ENCODE measurements at regions not wholly inside any gene's neighbourhood (a gene's known extent, or its start where the extent isn't known, plus 50 kb on each side); places are given as distances from the start of the nearest gene placed in this dataset.

DNA sequence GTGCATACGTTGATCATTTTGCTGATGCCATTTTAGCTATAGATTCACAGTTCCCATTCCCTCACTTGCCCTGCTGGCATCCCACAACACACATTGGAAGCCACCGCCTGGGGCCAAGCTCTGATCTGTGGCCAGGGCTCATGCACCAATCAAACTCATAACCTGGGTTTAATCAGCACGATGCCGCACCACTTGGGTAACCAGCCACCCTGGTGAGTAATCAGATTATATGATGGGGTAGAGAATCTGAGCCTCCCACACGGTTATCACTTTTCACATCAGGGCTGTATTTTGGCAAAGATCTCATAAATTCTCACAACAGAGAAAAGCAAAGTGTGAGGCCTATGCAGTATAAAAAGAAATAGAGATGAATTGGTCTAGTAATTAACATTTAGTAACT, 66.0 kb upstream of the TNFRSF19 start:
- H3K4me1 ChIP-seq (ENCODE audit: insufficient read depth): peaks cover 2% of the 10 kb centered on the region
- H3K27me3 ChIP-seq: no peaks in the 10 kb centered on the region
- H3K27ac ChIP-seq: no peak overlapping the region
- no peak overlapping the region for H3K4me3 ChIP-seq
- intact Hi-C loops (cut with DNase I): loop anchor here in 1 of 4 donors (10.0 kb wide), 1 partner anchor 1779 kb away; no protein-coding TSS in a partner anchor
- H3K9me3 ChIP-seq: no peaks in the 10 kb centered on the region
- no peak for DNase-seq
- 84 to 91% (median 90%) methylated on average over 5 of the region's 5 CpGs for WGBS, 3 donors
- TF ChIP-seq, protein P1, sequence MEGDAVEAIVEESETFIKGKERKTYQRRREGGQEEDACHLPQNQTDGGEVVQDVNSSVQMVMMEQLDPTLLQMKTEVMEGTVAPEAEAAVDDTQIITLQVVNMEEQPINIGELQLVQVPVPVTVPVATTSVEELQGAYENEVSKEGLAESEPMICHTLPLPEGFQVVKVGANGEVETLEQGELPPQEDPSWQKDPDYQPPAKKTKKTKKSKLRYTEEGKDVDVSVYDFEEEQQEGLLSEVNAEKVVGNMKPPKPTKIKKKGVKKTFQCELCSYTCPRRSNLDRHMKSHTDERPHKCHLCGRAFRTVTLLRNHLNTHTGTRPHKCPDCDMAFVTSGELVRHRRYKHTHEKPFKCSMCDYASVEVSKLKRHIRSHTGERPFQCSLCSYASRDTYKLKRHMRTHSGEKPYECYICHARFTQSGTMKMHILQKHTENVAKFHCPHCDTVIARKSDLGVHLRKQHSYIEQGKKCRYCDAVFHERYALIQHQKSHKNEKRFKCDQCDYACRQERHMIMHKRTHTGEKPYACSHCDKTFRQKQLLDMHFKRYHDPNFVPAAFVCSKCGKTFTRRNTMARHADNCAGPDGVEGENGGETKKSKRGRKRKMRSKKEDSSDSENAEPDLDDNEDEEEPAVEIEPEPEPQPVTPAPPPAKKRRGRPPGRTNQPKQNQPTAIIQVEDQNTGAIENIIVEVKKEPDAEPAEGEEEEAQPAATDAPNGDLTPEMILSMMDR (IDR thresholded peaks at IDR 0.05): no peak
- H3K36me3 ChIP-seq: no peaks in the 10 kb centered on the region

- H3K4me1 ChIP-seq (ENCODE audit: insufficient read depth): peaks cover 2% of the 10 kb centered on the region
- intact Hi-C loops (cut with DNase I): loop anchor here in 1 of 4 donors (10.0 kb wide), 1 partner anchor 1780 kb away; no protein-coding TSS in a partner anchor
- no peaks in the 10 kb centered on the region for H3K27me3 ChIP-seq
- H3K4me3 ChIP-seq: no peak overlapping the region
- 5 to 7% (median 7%) methylated on average over 8 of the region's 8 CpGs for WGBS, 3 donors
- H3K36me3 ChIP-seq: no peaks in the 10 kb centered on the region
- no peak for TF ChIP-seq POLR2A (IDR thresholded peaks at IDR 0.05)
- no peak for TF ChIP-seq EP300 (IDR thresholded peaks at IDR 0.05)
- TF ChIP-seq, protein P1 (IDR thresholded peaks at IDR 0.05): no peak
- H3K9me3 ChIP-seq: no peaks in the 10 kb centered on the region
- DNase-seq: no peak
- H3K27ac ChIP-seq: no peak overlapping the region
These were observed 65.2 kb upstream of the TNFRSF19 start for GRCh38 chr13:23505007-23505406.

DNA sequence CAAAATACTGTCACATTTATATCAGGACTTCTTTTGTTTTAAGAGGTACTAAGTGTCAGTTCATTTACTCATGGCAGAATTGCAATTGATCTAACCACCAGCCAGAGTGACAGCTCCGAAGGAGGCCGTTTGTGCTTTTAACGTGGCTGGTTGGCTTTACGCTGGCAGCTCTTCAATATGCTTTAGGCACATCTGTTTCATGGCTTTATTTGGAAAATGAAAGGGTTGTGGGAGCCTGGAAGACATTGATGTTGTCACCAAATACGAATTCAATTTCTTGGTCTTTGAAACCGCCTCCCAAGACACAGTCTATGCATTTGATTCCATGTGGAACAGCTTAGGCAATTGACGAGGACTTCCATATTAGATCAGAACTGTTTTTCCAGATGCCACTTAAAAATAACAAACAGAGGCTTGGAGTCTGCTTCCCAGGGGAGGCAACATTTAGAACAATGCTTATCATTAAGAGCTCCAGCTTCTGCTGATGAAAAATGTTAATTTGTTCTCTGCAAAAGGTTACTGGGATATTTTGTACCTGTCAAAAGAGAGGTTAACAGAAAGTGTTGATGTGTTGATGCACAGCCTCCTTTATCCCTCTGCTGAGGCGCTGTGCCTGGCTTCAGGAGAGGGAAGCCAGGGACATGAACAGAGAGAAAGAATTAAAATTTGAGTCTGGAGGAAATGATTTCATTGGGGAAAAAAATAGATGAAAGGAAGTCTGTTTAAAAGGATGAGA, 64.0 kb upstream of the TNFRSF19 start:
- no peak for DNase-seq
- no peak overlapping the region for H3K27ac ChIP-seq
- no peak overlapping the region for H3K4me3 ChIP-seq
- H3K27me3 ChIP-seq: no peaks in the 10 kb centered on the region
- peaks cover 2% of the 10 kb centered on the region for H3K4me1 ChIP-seq (ENCODE audit: insufficient read depth)
- 70 to 76% (median 73%) methylated on average over 8 of the region's 8 CpGs for WGBS, 3 donors
- TF ChIP-seq EP300 (IDR thresholded peaks at IDR 0.05) (no peak), POLR2A (IDR thresholded peaks at IDR 0.05) (no peak)
- TF ChIP-seq, protein P1 (IDR thresholded peaks at IDR 0.05): no peak
- intact Hi-C loops (cut with DNase I): loop anchor here in 1 of 4 donors (10.0 kb wide), 1 partner anchor 1781 kb away; no protein-coding TSS in a partner anchor
- H3K36me3 ChIP-seq: no peaks in the 10 kb centered on the region
- H3K9me3 ChIP-seq: no peaks in the 10 kb centered on the region

DNA sequence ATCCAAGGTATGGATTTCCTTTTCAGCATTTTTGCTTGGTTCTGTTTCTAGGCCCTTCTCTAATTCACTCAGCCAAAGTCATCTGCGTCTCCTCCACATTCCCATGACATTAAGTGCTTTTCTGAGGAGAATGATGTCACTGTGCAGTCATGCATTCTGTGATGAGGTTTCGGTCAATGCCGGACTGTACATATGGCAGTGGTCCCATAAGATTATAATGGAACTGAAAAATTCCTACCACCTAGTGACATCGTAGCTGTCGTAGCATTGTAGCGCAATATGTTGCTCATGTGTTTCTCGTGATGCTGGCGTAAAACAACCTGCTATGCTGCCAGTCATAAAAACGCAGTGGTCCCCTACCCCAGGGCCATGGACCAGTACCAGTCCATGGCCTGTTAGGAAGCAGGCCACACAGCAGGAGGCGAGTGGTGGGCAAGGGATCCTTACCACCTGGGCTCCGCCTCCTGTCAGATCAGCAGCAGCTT, 63.4 kb upstream of the TNFRSF19 start:
- no peaks in the 10 kb centered on the region for H3K27me3 ChIP-seq
- no peak overlapping the region for H3K4me3 ChIP-seq
- no peak overlapping the region for H3K27ac ChIP-seq
- 79 to 85% (median 81%) methylated on average over 11 of the region's 11 CpGs for WGBS, 3 donors
- no peak for DNase-seq
- no peaks in the 10 kb centered on the region for H3K36me3 ChIP-seq
- intact Hi-C loops (cut with DNase I): loop anchor here in 1 of 4 donors (10.0 kb wide), 1 partner anchor 1782 kb away; no protein-coding TSS in a partner anchor
- H3K4me1 ChIP-seq (ENCODE audit: insufficient read depth): peaks cover 2% of the 10 kb centered on the region
- H3K9me3 ChIP-seq: no peaks in the 10 kb centered on the region
- TF ChIP-seq POLR2A (IDR thresholded peaks at IDR 0.05): no peak
- no peak for TF ChIP-seq EP300 (IDR thresholded peaks at IDR 0.05)
- TF ChIP-seq, protein P1 (IDR thresholded peaks at IDR 0.05): no peak
